Stimulated activated naive CD4-positive, alpha-beta T cell (primary cell): ENCODE measurements at regions not wholly inside any gene's neighbourhood (a gene's known extent, or its start where the extent isn't known, plus 50 kb on each side); places are given as distances from the start of the nearest gene placed in this dataset.
"Not testable (repeated sequence)": the region's sequence is repeated elsewhere in the genome, so short reads cannot be mapped to it uniquely, and the experiment has no call there.

Experiments
- DNase-seq, 6 experiments: peaks; one replicate each; lab custom pipeline; 2025; lab: John Stamatoyannopoulos, UW

GRCh38 chr4:160675550-160675949, 1488.2 kb downstream of the FSTL5 start:
- DNase-seq = no peak

- DNase-seq = no peak
Measured at GRCh38 chr4:160685729-160686128, 1478.1 kb downstream of the FSTL5 start.

- no peak for DNase-seq
Measured at GRCh38 chr4:160701671-160702070, 1462.1 kb downstream of the FSTL5 start.

DNA sequence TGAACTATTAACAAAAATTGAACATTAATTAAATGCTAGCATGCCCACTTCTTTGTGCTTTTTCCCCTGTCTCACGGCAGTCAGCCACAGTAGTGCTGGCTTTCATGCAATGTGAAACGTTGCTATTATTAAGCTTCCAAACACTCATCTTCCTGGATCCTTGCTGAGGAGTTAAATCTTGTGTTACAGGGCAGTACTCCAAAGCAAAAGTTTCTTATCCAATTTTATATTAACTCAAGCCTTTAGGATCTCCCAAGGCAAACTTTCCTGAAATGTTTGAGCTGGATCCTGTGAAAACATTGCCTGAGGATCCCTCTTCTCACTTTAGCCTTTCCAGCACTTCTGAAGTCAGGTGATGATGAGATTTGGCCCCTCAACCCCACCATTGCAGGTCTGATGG, 1454.8 kb downstream of the FSTL5 start:
- no peak for DNase-seq

DNA sequence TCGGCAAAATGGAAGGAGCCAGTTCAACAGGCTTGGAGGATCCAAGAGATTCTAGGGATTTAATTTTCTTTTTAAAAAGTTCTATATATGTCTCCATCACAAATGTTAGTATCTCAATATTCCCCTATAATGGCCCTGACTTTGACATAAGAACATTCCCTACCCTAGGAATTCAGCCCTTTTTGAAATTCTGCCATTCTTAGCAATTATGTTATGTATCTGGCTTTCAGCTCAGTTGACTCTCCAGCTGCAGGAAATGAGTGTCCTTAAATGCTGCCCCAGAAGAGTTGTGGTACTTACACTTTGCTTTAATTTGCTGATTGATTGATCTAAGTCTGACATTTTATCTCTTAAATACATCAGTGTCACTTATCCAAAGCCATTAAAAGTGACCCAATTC, 1454.3 kb downstream of the FSTL5 start:
- no peak for DNase-seq

- no peak for DNase-seq
Measured at GRCh38 chr4:160716551-160716950, 1447.2 kb downstream of the FSTL5 start.

GRCh38 chr4:160717848-160718247, 1446.0 kb downstream of the FSTL5 start:
- no peak for DNase-seq

GRCh38 chr4:160724063-160724462, 1439.7 kb downstream of the FSTL5 start:
- DNase-seq = no peak

DNA sequence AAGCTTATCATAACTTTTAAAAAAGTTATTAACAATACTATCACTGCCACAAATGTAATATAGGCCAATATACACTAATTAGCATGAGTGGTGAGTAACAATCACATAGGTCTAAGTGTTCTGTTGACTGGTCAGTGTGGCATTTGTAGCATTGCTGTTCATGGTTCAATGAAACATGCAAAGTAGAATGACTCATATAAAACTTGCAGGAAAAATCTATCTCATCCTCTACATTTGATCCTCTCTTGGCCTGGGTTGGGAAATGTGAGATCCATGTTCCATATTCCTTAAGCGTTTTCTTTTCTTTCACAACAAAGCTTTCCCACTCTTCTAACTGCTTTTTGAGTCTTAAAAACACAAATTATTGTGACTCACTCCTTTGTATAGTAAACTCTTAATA, 1418.7 kb downstream of the FSTL5 start:
- no peak for DNase-seq

DNA sequence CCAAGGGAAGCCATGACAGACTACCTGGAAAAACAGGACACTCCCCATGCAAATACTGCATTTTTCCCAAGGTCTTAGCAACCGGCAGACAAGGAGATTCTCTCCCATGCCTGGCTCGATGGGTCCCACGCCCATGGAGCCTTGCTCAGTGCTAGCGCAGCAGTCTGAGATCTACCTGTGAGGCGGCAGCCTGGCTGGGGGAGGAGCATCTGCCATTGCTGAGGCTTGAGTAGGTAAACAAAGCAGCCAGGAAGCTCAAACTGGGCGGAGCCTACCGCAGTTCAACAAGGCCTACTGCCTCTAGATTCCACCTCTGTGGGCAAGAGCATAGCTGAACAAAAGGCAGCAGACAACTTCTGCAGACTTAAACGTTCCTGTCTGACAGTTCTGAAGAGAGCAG, 1417.2 kb downstream of the FSTL5 start:
- DNase-seq = not testable (repeated sequence)

GRCh38 chr4:160772668-160773067, 1391.1 kb downstream of the FSTL5 start:
- no peak for DNase-seq

DNA sequence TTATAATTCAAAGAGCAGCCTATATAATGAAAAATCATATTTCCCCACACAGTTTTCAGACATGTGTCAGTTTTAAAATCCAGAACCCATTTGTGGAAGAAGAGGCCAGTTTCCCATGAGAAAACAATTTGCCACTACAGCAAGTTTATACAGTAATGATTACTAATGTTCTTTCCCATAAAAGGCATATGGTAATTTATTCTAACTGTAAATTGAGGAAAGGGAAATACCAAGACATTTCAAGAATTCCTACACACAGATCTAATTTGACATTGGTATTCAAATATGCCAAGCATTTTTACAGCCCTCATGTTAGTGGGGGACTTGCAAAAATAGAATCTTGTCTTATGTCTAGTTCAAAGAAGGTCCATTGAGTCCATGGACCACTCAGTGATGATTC, 1368.6 kb downstream of the FSTL5 start:
- no peak for DNase-seq

DNA sequence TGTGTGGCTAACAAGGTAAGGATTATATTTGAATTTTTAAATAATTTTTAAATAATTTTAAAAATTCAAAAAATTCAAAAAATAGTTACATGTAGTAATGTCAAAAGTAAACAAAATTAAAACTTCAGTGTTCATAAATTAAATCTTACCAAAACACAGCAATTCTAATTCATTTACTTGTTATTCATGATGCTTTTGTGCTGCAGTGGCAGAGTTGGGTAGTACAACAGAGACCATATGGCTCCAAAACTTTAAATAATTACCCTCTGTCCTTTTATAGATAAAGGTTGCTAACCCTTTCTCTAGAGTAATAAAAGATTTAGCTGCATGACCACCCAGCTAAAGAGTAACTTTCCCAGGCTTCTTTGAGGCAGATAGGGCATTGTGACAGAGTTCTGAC, 1355.6 kb downstream of the FSTL5 start:
- DNase-seq = no peak

GRCh38 chr4:160809576-160809975, 1354.2 kb downstream of the FSTL5 start:
- DNase-seq = no peak

DNA sequence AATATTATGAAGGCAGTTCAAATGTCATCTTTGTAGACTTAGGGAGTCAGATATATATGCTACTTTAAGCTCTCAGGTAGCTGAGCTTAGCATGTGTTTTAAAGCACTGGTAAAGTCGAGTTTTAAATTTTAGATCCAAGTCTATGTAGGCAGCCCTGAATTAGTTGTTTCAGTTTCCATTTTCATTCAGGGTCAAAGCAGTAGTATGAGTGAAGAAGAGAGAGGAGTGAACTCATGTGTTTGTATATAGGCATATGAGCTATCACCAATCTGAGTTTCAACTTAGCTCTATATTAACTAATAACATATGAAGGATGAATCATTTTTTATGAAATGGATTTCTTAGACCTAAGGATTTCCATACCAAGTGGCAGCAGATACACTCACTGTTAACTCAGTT, 1353.4 kb downstream of the FSTL5 start:
- no peak for DNase-seq

DNA sequence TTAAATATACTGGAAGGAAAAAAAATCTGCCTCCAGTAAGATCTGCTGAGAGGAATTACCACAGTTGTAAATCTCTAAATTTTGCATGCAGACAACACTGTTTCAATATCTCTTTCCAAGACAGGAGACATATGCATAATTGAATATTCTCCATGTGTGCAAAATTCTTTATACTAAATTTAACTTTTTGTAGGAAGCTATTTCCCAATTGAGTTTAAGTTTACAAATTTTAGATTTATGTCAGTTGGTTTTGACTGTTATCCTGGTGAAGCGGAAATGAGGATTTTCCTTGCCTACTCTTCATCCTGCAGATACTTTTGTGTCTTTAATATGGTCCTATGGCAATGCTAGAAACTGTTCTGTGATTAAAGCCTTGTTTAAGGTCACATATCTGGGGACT, 1352.9 kb downstream of the FSTL5 start:
- DNase-seq = no peak

GRCh38 chr4:160811956-160812355, 1351.8 kb downstream of the FSTL5 start:
- DNase-seq = no peak

DNA sequence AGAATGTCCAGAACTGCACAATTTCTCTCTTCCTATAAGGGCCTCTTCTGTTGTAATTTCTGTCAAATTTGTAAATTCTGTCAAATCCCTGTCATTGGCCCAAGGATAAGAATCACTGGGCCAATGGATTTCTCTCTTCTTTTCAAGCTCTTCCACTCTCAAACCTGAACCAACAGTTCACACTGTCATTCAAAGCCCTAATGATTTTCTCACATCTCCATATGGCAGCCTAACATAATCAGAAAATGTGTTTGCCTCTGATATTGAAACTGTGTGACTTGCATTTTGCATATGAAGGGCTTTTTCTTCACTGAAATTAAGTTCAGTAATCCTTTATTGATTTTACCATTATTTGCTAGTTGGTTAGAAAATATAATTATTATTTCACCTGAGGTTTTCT, 1349.1 kb downstream of the FSTL5 start:
- DNase-seq = no peak

DNA sequence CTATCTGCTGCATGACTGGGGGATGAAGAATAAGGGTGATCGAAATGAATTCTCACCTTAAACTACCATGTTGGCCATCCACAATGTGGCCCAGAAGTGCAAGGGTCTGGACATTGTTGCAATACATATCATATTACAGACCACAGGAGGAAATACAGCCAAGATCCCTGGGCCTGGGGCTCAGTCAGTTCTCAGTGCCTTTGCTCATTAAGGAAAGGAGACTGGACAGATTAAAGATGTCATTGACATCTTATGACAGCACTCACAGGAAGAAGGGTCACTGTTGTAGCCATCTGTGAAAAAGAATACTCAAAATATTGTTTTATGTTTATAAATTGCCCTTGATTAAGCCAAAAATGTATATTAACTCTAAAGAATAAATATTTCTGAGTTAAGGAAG, 1345.2 kb downstream of the FSTL5 start:
- DNase-seq = no peak

GRCh38 chr4:160819791-160820190, 1344.0 kb downstream of the FSTL5 start:
- DNase-seq = no peak

GRCh38 chr4:160824481-160824880, 1339.3 kb downstream of the FSTL5 start:
- no peak for DNase-seq

GRCh38 chr4:160825644-160826338, 1338.0 kb downstream of the FSTL5 start:
- DNase-seq = no peak

DNA sequence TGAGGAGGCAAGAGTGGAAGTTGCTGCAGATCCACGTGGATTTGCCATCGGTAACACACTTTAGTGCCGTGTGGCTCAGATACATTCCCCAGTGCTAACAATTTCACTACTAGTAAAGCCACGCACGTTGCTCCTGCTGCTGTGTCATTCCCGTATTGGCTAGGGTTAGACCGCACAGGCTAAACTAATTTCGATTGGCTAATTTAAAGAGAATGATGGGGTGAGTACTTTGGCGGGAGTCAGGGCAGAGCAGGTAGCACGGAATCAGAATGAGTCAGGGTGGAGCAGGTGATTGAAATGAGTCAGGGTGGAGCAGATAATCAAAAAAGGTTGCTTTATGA, 1337.5 kb downstream of the FSTL5 start:
- no peak for DNase-seq

DNA sequence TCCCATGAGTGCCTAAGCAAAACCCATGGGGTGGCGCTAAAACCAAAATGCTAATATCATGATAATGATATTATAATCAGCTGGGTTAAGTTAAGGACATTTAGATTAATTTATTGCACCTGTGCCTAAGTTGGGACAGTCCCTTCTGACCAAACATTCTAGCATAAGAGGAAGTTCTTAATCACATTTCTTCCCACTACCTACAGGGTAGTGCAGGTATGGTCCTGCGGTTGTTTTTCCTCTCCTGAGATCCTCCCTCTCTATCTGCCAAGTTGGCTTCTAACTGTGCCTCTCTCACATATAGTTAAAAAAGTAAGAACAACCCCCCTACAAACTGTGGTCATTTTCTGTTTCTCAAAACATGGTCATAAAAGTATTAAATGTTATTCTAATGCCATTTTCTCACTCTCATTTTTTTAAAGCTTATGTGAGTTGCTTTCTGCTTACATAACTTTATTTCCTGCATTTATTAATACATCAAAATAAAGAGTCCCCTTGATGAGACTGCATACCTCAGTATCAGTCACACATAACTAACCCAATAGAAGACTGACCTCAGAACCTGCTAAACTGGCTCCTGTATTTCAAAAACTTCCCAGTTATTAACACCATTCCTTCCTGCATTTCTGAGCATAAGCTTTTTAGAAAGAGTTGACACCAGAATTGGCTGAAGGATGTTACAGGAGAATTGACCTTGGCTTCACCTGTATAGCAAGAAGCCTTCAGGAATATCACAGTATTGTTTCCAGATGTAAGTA, 1332.5 kb downstream of the FSTL5 start:
- DNase-seq = no peak
